ENCODE measurements at regions not wholly inside any gene's neighbourhood (a gene's known extent, or its start where the extent isn't known, plus 50 kb on each side); places are given as distances from the start of the nearest gene placed in this dataset.
"Not testable (repeated sequence)": the region's sequence is repeated elsewhere in the genome, so short reads cannot be mapped to it uniquely, and the experiment has no call there.

DNA sequence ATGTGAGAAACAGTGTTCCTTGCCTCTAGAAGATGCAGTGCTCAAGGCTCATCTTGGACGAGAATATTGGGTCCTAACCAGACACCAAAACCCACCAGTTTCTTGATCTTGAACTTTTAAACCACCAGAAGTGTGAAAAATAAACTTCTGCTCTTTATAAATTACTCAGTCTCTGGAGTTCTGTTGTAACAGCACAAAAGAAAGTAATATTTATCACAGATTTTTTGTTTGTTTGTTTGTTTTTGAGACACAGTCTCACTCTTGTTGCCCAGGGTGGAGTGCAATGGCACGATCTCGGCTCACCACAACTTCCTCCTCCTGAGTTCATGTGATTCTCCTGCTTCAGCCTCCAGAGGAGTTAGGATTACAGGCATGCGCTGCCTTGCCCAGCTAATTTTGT lies 371.1 kb upstream of the NDST4 start:
- TF ChIP-seq, protein P1, sequence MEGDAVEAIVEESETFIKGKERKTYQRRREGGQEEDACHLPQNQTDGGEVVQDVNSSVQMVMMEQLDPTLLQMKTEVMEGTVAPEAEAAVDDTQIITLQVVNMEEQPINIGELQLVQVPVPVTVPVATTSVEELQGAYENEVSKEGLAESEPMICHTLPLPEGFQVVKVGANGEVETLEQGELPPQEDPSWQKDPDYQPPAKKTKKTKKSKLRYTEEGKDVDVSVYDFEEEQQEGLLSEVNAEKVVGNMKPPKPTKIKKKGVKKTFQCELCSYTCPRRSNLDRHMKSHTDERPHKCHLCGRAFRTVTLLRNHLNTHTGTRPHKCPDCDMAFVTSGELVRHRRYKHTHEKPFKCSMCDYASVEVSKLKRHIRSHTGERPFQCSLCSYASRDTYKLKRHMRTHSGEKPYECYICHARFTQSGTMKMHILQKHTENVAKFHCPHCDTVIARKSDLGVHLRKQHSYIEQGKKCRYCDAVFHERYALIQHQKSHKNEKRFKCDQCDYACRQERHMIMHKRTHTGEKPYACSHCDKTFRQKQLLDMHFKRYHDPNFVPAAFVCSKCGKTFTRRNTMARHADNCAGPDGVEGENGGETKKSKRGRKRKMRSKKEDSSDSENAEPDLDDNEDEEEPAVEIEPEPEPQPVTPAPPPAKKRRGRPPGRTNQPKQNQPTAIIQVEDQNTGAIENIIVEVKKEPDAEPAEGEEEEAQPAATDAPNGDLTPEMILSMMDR (IDR thresholded peaks at IDR 0.05; ENCODE audit: low read depth, low read length, missing control alignments), result no peak
- DNase-seq (ENCODE audit: low read depth), result no peak
- in situ Hi-C loops (cut with HindIII; ENCODE audit: low sequenced_read_pairs), result no loop called here
- no peak overlapping the region for H3K4me3 ChIP-seq (ENCODE audit: low read depth, low read length)

GRCh38 chr4:115470763-115471162 lies 357.3 kb upstream of the NDST4 start:
- TF ChIP-seq, protein P1 (IDR thresholded peaks at IDR 0.05; ENCODE audit: low read depth, low read length, missing control alignments), result no peak
- in situ Hi-C loops (cut with HindIII; ENCODE audit: low sequenced_read_pairs), result no loop called here
- H3K4me3 ChIP-seq (ENCODE audit: low read depth, low read length), result no peak overlapping the region
- DNase-seq (ENCODE audit: low read depth), result no peak

DNA sequence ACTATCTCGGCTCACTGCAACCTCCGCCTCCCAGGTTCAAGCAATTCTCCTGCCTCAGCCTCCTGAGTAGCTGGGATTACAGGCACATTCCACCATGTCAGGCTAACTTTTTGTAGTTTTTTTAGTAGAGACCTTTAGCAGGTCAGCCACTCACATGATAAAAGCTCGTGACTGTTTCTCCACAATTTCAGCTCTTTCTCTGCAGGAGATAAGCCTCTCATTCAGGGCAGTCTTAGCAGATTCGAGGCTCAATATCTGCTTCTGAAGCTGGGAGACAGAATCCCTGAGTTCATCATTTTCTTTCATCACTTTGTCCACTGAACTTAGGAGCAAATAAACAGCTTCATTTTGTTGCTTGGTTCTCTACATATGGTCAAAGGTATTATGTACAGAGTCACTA lies 345.9 kb upstream of the NDST4 start:
- DNase-seq (ENCODE audit: low read depth); in situ Hi-C loops (cut with HindIII; ENCODE audit: low sequenced_read_pairs); H3K4me3 ChIP-seq (ENCODE audit: low read depth, low read length): not testable (repeated sequence)

GRCh38 chr4:115456231-115456630 lies 342.8 kb upstream of the NDST4 start:
- no peak for DNase-seq (ENCODE audit: low read depth)
- TF ChIP-seq, protein P1 (IDR thresholded peaks at IDR 0.05; ENCODE audit: low read depth, low read length, missing control alignments), result no peak
- in situ Hi-C loops (cut with HindIII; ENCODE audit: low sequenced_read_pairs), result no loop called here
- H3K4me3 ChIP-seq (ENCODE audit: low read depth, low read length), result no peak overlapping the region

GRCh38 chr4:115454228-115454627 lies 340.8 kb upstream of the NDST4 start:
- no peak for DNase-seq (ENCODE audit: low read depth)
- in situ Hi-C loops (cut with HindIII; ENCODE audit: low sequenced_read_pairs), result no loop called here
- TF ChIP-seq, protein P1 (IDR thresholded peaks at IDR 0.05; ENCODE audit: low read depth, low read length, missing control alignments), result no peak
- H3K4me3 ChIP-seq (ENCODE audit: low read depth, low read length), result no peak overlapping the region

DNA sequence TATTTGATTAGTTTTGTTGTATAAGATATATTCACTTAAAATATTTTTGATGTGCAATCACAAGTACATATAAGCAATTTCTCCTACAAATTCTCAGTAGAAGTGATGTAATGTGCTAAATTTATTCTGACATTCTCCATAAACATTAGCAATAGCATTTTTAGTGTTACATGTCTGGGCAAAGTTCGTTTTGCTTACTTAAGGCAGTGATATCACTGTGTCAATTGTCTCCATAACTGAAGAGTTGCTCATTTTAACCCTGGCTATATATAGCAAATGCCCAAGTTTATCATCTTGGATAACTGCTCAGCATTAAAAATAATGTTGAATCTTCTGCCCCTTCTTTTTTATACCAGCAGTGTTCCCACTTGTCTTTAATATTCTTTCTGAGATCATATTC lies 340.0 kb upstream of the NDST4 start:
- in situ Hi-C loops (cut with HindIII; ENCODE audit: low sequenced_read_pairs), result no loop called here
- H3K4me3 ChIP-seq (ENCODE audit: low read depth, low read length), result no peak overlapping the region
- no peak for DNase-seq (ENCODE audit: low read depth)
- TF ChIP-seq, protein P1 (IDR thresholded peaks at IDR 0.05; ENCODE audit: low read depth, low read length, missing control alignments), result no peak

- in situ Hi-C loops (cut with HindIII; ENCODE audit: low sequenced_read_pairs); H3K4me3 ChIP-seq (ENCODE audit: low read depth, low read length); DNase-seq (ENCODE audit: low read depth): not testable (repeated sequence)
Observed at GRCh38 chr4:115452229-115452628, 338.8 kb upstream of the NDST4 start.

- TF ChIP-seq, protein P1 (IDR thresholded peaks at IDR 0.05; ENCODE audit: low read depth, low read length, missing control alignments), result no peak
- no peak for DNase-seq (ENCODE audit: low read depth)
- in situ Hi-C loops (cut with HindIII; ENCODE audit: low sequenced_read_pairs), result no loop called here
Observed at GRCh38 chr4:115437739-115438138, 324.3 kb upstream of the NDST4 start.

More at GRCh38 chr4:115437739-115438138, 324.3 kb upstream of the NDST4 start:
- no peak overlapping the region for H3K4me3 ChIP-seq (ENCODE audit: low read depth, low read length)
